ENCODE measurements at regions not wholly inside any gene's neighbourhood (a gene's known extent, or its start where the extent isn't known, plus 50 kb on each side); places are given as distances from the start of the nearest gene placed in this dataset.

- no peak overlapping the region for H2BK120ac ChIP-seq (ENCODE audit: low read depth, low read length, poor library complexity, severe bottlenecking)
- H2AFZ ChIP-seq (ENCODE audit: low read length), result no peak overlapping the region
- H3K4me1 ChIP-seq (ENCODE audit: insufficient read depth, low read length), result no peaks in the 10 kb centered on the region
- Mint-ChIP-seq H3K9me3 (no peaks in the 10 kb centered on the region; a peak in 2 of 5 replicates), H3K27ac (no peak overlapping the region), H3K4me3 (no peak overlapping the region), H3K36me3 (ENCODE audit: insufficient read depth in 1 of 3, low read depth in 3 of 3) (no peaks in the 10 kb centered on the region; a peak in 1 of 7 replicates), H3K27me3 (ENCODE audit: low read depth) (peaks cover 8% of the 10 kb centered on the region), H3K4me1 (peaks cover 12 to 23% of the 10 kb centered on the region in 2 experiments)
- no peak for TF ChIP-seq CTCF (conservative IDR thresholded peaks at IDR 0.05)
- no peak overlapping the region for H3K4me2 ChIP-seq (ENCODE audit: insufficient read depth, insufficient read length, low read length)
- H2BK5ac ChIP-seq (ENCODE audit: insufficient read length, low read length), result no peak overlapping the region
- no peaks in the 10 kb centered on the region for H4K20me1 ChIP-seq (ENCODE audit: control insufficient read depth, insufficient read depth, insufficient read length)
- H2BK20ac ChIP-seq (ENCODE audit: low read depth, low read length, poor library complexity, severe bottlenecking), result no peak overlapping the region
- H3K9ac ChIP-seq (ENCODE audit: extremely low read depth, insufficient read length, low read length), result no peak overlapping the region
- H3K27me3 ChIP-seq (ENCODE audit: insufficient read depth, low read length), result no peaks in the 10 kb centered on the region
- H3K9me3 ChIP-seq (ENCODE audit: control insufficient read depth, low read depth, low read length), result no peaks in the 10 kb centered on the region
- H3K56ac ChIP-seq (ENCODE audit: insufficient read length, low read depth, low read length), result no peak overlapping the region
- H2AK5ac ChIP-seq (ENCODE audit: insufficient read length, low read length), result no peak overlapping the region
- no peaks in the 10 kb centered on the region for H3K23me2 ChIP-seq (ENCODE audit: insufficient read length, low read depth, low read length, poor library complexity, severe bottlenecking)
- no peak overlapping the region for H4K8ac ChIP-seq (replicated peaks; ENCODE audit: insufficient read length, low read depth, low read length)
- H3K79me1 ChIP-seq (ENCODE audit: insufficient read depth, low read depth, low read length, poor library complexity, severe bottlenecking), result no peaks in the 10 kb centered on the region
- no peak overlapping the region for H4K91ac ChIP-seq (ENCODE audit: insufficient read length, low read depth, low read length)
- no peak overlapping the region for H3K27ac ChIP-seq (ENCODE audit: insufficient read length, low read depth, low read length)
- no peak overlapping the region for H2BK15ac ChIP-seq (ENCODE audit: low read depth, low read length)
- H3K23ac ChIP-seq (ENCODE audit: insufficient read length, low read depth, low read length), result no peak overlapping the region
- DNase-seq, result no peak
- H4K5ac ChIP-seq (ENCODE audit: insufficient read length, low read depth, low read length), result no peak overlapping the region
- H3K18ac ChIP-seq (ENCODE audit: insufficient read length, low read depth, low read length), result no peak overlapping the region
- H3K14ac ChIP-seq (ENCODE audit: insufficient read depth, low read length), result no peak overlapping the region
- no peak overlapping the region for H3K4ac ChIP-seq (ENCODE audit: low read depth, low read length)
- H3K79me2 ChIP-seq (ENCODE audit: insufficient read depth, low read length), result no peaks in the 10 kb centered on the region
- H2BK12ac ChIP-seq (ENCODE audit: insufficient read length, low read depth, low read length), result no peak overlapping the region
- WGBS (ENCODE audit: extremely low coverage, insufficient read length, low lambda C conversion rate), result no CpG with 5 or more reads among the region's 6 CpGs
- H3T11ph ChIP-seq (ENCODE audit: low read length), result no peak overlapping the region
Observed at GRCh38 chr11:134519390-134519750, 107.3 kb upstream of the B3GAT1 start.
